NB4 (cell line): ENCODE measurements at regions not wholly inside any gene's neighbourhood (a gene's known extent, or its start where the extent isn't known, plus 50 kb on each side); places are given as distances from the start of the nearest gene placed in this dataset.

Experiments used
- DNase-seq: peaks from one replicate; pipeline ENCODE4 v3.0.0; 2010; ENCODE audit warnings: low read depth
- H3K4me3 ChIP-seq: one replicate; pipeline ENCODE4 v1.5.1; 2011; ENCODE audit warnings: mild to moderate bottlenecking, low read depth, low read length, moderate library complexity
- MYC ChIP-seq: IDR thresholded peaks from 2 replicates; pipeline ENCODE4 v1.6.1; 2011; ENCODE audit warnings: low read depth, low read length
- POLR2A ChIP-seq: IDR thresholded peaks from 2 replicates; pipeline ENCODE4 v1.6.1; 2011; ENCODE audit warnings: mild to moderate bottlenecking; ENCODE audit not compliant: insufficient read length; ENCODE audit errors: extremely low read depth
- TF ChIP-seq, protein P1 (sequence below): IDR thresholded peaks from one replicate; pipeline ENCODE4 v1.5.1; 2012; ENCODE audit warnings: low read depth, low read length
- TF ChIP-seq, protein P2 (sequence below): IDR thresholded peaks from 2 replicates; pipeline ENCODE4 v1.6.1; 2011; ENCODE audit warnings: low read depth, low read length

DNA sequence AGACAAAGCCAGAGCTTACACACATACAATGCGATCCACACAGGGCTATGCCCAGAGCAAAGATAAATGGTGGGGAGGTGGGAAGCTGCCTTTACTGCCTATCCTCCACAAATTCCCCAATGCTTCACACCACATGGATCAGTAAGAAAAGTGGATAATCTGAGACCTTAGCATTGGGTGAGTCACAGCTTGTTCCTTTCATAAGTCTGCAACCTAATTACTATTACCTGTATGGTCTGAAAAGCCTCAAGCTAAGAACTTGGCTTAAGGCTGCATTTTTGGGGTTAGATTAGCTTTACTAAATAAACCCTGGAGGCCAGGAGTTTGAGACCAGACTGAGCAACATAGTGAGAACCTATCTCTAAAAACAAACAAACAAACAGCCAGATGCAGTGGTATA is 66.0 kb upstream of the BTBD3 start:
- DNase-seq: no peak
- TF ChIP-seq MYC: no peak
- TF ChIP-seq, protein P1, sequence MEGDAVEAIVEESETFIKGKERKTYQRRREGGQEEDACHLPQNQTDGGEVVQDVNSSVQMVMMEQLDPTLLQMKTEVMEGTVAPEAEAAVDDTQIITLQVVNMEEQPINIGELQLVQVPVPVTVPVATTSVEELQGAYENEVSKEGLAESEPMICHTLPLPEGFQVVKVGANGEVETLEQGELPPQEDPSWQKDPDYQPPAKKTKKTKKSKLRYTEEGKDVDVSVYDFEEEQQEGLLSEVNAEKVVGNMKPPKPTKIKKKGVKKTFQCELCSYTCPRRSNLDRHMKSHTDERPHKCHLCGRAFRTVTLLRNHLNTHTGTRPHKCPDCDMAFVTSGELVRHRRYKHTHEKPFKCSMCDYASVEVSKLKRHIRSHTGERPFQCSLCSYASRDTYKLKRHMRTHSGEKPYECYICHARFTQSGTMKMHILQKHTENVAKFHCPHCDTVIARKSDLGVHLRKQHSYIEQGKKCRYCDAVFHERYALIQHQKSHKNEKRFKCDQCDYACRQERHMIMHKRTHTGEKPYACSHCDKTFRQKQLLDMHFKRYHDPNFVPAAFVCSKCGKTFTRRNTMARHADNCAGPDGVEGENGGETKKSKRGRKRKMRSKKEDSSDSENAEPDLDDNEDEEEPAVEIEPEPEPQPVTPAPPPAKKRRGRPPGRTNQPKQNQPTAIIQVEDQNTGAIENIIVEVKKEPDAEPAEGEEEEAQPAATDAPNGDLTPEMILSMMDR: no peak
- TF ChIP-seq POLR2A: no peak
- TF ChIP-seq, protein P2, sequence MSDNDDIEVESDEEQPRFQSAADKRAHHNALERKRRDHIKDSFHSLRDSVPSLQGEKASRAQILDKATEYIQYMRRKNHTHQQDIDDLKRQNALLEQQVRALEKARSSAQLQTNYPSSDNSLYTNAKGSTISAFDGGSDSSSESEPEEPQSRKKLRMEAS: no peak

DNA sequence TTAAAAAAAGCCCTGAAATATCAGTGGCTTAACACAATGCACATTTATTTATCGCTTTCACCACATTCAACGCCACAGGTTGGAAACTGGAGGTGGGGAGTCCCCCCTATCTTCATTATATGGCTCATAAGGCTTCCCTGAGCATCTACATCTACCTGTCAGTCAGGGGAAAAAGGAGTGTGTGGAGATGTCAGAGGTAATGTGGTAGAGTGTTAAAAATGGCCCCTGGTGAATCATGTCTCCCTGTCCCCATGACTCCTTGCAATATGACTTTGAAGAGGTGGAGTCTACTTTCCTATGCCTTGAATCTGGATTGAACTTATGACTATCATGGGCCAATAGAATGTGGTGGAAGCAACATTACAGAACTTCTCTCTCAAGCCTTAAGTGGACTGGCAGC is 65.5 kb upstream of the BTBD3 start:
- no peak overlapping the region for H3K4me3 ChIP-seq
- DNase-seq: no peak
- TF ChIP-seq MYC (no peak), POLR2A (no peak)
- TF ChIP-seq, protein P2: no peak
- TF ChIP-seq, protein P1: no peak

More for the DNA sequence above, 66.0 kb upstream of the BTBD3 start:
- no peak overlapping the region for H3K4me3 ChIP-seq

DNA sequence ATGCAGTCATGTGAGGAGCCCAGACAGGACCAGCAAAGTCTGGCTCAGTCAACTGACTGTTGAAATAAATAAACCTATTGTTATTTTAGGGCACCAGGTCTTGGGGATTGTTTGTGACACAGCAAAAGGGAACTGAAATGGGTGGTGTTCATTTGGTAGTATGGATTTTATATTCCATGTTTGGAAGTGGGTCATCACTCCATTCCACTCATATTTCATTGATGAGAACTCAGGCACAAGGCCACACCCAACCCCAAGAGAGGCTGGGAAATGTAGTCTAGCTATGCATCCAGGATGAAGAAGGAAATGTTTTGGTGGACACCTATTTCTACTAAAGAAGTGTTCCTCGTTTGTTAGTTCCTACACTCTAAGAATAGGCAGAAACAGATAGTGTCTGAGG is 64.9 kb upstream of the BTBD3 start:
- no peak overlapping the region for H3K4me3 ChIP-seq
- no peak for TF ChIP-seq POLR2A
- TF ChIP-seq MYC: no peak
- TF ChIP-seq, protein P2: no peak
- TF ChIP-seq, protein P1: no peak
- no peak for DNase-seq

DNA sequence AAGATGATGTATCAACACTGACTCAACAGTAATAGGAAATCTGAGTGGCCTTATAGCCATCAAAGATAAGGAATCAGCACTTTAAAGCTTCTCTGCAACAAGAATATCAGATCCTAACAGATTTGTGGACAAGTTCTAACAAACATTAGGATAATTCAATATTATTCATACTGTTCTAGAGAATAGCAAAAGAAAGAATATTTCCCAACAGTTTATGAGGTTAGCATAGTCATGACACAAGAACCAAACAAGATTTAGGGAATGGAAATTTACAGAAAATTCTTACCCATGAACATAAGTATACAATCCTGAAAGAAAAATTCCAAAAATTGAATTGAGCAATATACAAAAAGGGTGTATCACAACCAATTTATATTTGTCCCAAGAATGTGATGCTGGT is 64.3 kb upstream of the BTBD3 start:
- DNase-seq: no peak
- TF ChIP-seq, protein P2: no peak
- TF ChIP-seq, protein P1: no peak
- no peak for TF ChIP-seq MYC
- H3K4me3 ChIP-seq: no peak overlapping the region

DNA sequence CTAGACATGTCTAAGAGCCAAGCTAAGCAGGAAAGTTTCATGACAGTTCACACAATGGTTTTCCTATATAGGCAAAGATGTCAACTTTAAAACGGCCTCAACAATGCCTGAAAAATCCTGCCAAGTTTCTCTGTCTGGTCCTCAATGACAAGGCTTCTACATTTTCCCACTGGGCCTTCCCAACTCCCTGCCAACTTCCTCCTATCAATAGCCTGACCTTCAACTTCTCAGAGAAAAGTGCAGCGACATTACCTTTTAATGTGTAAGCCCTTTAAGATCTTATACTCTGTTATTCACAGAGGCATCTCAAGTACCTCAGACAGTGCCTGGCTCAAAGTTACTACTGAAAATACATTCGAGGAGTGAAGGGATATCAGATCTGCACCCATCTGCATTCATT is 56.2 kb upstream of the BTBD3 start:
- TF ChIP-seq, protein P2: no peak
- no peak for TF ChIP-seq POLR2A
- TF ChIP-seq, protein P1: no peak
- TF ChIP-seq MYC: no peak
- no peak overlapping the region for H3K4me3 ChIP-seq
- DNase-seq: no peak

DNA sequence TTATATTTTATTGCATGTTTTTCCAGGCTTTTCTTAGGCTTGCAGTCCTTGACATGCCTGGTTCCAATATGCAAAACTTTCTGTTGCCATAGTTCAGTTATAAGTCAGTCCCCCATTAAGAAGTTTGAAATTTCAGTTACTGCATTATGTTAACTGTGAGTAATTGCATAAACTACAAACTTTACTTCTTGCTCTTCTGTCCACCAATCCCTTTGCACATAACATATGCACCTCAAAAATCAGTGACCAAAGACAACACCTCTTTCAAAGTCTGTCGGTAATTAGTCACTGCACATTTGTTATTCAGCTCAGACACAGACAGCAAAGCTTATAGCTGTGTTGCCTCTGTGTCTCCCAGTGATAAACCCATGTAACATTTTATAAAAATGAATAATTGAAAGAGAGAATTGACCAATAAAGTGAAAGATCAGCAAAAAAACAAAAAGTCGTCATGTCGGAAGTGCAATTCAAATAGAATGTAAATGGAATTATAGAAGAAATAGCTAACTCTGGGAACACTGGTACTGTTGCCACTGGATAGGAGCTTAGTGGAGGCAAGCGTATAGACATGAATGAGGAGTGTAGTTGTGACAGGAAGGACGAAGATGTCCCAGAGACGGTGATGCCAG is 50.3 kb upstream of the BTBD3 start:
- H3K4me3 ChIP-seq: no peak overlapping the region
- DNase-seq: no peak
- TF ChIP-seq, protein P2: no peak
- TF ChIP-seq, protein P1: no peak
